ENCODE measurements at regions not wholly inside any gene's neighbourhood (a gene's known extent, or its start where the extent isn't known, plus 50 kb on each side); places are given as distances from the start of the nearest gene placed in this dataset.

DNA sequence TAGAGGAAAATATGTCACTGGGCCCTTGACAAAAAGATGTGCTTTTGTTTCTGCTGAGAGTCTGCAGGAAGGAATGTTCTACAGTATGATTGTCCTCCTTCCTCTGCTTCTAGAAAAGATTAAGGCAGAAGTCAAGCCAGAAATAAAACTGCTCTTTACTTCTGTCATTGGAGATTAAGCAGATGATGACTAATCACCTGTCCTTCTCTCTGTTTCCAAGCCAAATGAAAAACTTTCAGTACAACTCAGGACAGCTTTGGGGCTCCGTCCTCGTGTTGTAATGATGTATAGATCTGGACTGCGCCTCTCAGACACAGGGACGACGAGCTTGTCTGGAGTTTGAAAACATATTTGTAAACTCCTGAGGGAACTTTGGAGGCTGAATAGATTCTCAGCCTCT, 159.3 kb downstream of the DYRK2 start:
- TF ChIP-seq, protein P1, sequence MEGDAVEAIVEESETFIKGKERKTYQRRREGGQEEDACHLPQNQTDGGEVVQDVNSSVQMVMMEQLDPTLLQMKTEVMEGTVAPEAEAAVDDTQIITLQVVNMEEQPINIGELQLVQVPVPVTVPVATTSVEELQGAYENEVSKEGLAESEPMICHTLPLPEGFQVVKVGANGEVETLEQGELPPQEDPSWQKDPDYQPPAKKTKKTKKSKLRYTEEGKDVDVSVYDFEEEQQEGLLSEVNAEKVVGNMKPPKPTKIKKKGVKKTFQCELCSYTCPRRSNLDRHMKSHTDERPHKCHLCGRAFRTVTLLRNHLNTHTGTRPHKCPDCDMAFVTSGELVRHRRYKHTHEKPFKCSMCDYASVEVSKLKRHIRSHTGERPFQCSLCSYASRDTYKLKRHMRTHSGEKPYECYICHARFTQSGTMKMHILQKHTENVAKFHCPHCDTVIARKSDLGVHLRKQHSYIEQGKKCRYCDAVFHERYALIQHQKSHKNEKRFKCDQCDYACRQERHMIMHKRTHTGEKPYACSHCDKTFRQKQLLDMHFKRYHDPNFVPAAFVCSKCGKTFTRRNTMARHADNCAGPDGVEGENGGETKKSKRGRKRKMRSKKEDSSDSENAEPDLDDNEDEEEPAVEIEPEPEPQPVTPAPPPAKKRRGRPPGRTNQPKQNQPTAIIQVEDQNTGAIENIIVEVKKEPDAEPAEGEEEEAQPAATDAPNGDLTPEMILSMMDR (IDR thresholded peaks at IDR 0.05; ENCODE audit: low read length): no peak
- no peak for TF ChIP-seq EZH2 (IDR thresholded peaks at IDR 0.05; ENCODE audit: borderline replicate concordance, low read length)

All from OCI-LY1 (cell line).